HG03442 (cell line): ENCODE measurements at regions not wholly inside any gene's neighbourhood (a gene's known extent, or its start where the extent isn't known, plus 50 kb on each side); places are given as distances from the start of the nearest gene placed in this dataset.
"Not testable (repeated sequence)": the region's sequence is repeated elsewhere in the genome, so short reads cannot be mapped to it uniquely, and the experiment has no call there.

Source experiments
- ATAC-seq: cut with Tn5 transposase; IDR thresholded peaks from one replicate; pipeline ENCODE4 v1.9.1; 2021; ENCODE audit warnings: mild to moderate bottlenecking, moderate library complexity; ENCODE audit not compliant: unreplicated experiment

- no peak for ATAC-seq
Measured at GRCh38 chr2:34174506-34174905, 575.4 kb upstream of the FAM98A start.

GRCh38 chr2:34162231-34162630 is 563.1 kb upstream of the FAM98A start:
- ATAC-seq, result no peak

DNA sequence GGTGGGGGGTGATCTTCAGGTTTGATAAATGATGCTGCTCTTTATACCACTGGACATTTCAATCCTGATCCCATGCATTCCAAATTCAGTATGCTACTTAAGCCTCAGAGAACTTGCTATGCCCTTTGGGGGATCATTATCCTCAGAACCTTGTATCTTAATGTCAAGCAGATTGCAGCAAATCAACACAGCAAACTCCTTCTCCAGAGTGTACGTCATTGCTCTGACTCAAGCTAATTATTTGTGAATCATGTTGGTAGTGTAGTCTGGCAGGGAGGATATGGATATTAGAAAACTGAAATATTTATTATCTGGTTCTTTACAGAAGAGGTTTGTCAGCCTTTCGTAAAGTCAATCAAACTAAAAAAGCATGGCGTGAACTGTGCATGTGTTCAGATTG is 562.5 kb upstream of the FAM98A start:
- ATAC-seq, result no peak

DNA sequence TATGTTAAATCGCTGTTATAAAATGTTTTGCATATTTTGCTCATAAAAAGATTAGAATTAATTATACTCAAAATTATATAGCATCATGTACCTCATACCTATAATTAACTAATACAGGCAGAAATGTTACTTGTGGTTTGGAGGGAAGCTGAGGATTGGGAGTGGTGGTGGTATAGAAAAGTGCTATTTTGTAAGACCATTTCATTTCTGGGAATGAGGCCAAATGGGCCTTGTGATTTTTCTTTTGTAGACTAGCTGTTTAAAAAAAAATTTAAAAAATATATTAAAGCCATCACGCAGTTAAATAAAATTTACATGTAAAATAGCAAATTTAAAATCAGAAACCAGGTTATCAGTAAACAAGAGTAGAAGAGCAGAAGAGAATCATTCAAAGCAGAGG is 560.8 kb upstream of the FAM98A start:
- ATAC-seq, result no peak

- no peak for ATAC-seq
Measured at GRCh38 chr2:34153484-34153883, 554.4 kb upstream of the FAM98A start.

- ATAC-seq, result no peak
Measured at GRCh38 chr2:34147780-34148179, 548.7 kb upstream of the FAM98A start.

GRCh38 chr2:34143149-34143548 is 544.0 kb upstream of the FAM98A start:
- ATAC-seq, result no peak

DNA sequence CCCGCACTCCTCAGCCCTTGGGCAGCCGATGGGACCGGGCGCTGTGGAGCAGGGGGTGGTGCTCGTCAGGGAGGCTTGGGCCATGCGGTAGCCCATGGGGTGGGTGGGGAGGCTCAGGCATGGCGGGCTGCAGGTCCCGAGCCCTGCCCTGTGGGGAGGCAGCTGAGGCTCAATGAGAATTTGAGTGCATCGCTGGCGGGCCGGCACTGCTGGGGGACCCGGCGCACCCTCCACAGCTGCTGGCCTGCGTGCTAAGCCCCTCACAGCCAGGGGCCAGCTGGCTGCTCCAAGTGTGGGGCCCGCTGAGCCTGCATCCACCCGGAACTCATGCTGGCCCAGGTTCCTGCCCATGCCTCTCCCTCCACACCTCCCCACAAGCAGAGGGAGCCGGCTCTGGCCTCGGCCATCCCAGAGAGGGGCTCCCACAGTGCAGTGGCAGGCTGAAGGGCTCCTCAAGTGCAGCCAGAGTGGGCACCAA is 543.5 kb upstream of the FAM98A start:
- ATAC-seq, result not testable (repeated sequence)

DNA sequence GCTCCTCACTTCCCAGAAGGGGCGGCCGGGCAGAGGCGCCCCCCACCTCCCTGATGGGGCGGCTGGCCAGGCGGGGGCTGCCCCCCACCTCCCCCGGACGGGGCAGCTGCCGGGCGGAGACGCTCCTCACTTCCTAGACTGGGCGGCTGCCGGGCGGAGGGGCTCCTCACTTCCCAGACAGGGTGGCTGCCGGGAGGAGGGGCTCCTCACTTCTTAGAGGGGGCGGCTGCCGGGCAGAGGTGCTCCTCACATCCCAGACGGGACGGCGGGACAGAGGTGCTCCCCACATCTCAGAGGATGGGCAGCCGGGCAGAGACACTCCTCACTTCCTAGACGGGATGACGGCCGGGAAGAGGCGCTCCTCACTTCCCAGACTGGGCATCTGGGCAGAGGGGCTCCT is 534.0 kb upstream of the FAM98A start:
- not testable (repeated sequence) for ATAC-seq

DNA sequence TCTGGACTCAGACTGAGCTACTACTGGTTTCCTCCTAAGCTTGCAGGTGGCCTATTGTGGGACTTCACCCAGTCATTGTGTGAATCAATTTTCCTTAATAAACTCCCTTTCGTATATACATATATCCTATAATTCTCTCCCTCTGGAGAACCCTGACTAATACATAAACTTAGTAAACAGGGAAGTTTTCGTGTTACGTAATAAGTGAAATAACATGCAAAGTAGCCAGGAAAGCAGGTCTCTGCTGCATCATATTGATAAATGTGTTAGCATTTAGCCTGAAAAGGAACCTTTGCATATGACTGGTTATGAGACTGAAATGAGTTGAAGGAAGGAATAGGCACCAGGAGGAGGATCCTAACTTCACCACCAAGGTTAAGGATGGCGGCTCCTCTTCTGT is 527.2 kb upstream of the FAM98A start:
- no peak for ATAC-seq

GRCh38 chr2:34123996-34124785 is 525.1 kb upstream of the FAM98A start:
- ATAC-seq, result no peak

GRCh38 chr2:34121076-34121475 is 522.0 kb upstream of the FAM98A start:
- no peak for ATAC-seq

- no peak for ATAC-seq
Measured at GRCh38 chr2:34115076-34115475, 516.0 kb upstream of the FAM98A start.

DNA sequence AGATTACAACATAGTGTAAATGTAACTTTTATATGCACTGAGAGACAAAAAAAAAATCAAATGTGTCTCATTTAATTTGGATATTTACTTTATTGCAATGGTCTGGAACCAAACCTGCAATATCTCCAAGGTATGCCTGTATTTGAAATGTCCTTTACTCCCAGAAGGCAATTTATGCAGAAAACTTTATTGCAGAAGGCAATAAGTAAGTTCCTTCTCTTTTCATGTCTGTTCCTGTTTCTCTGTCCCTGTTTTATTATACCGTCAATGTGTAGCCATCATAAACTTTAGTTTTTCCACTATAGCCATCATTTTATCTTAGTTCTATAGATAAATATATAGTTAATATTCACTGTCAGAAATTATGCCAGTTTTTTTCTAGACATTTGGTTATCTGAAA is 513.1 kb upstream of the FAM98A start:
- ATAC-seq, result no peak

DNA sequence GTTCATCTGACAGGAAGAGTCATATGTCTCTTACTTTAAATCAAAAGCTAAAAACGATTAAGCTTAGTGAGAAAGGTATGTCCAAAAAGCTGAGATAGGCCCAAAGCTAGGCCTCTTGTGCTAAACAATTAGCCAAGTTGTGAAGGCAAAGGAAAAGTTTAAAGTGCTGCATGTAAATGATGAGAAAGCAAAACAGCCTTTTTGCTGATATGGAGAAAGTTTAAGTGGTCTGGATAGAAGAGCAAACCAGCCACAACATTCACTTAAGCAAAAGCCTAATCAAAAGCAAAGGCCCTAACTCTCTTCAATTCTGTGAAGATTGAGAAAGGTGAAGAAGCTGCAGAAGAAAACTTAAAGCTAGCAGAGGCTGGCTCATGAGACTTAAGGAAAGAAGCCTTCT is 511.3 kb upstream of the FAM98A start:
- no peak for ATAC-seq

GRCh38 chr2:34107811-34108210 is 508.7 kb upstream of the FAM98A start:
- ATAC-seq, result no peak

GRCh38 chr2:34105006-34105767 is 506.1 kb upstream of the FAM98A start:
- ATAC-seq, result no peak

DNA sequence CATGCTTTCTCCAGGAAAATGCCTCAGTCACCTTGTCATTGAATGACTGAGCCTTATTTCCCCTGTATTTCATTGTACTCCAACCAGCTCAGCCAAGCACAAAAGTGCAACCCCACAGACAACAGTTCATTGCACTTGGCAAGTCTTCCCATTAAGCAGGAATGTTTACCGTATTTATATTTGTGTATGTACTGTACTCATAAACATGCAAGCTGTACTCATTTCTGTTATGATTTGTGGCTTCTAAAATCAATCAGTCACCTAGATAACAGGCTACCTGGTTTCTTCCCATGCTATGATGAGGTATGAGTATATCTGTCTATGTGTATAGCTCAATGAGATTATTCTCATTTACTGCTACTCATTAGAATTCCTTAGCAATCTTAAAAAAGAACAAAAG is 505.5 kb upstream of the FAM98A start:
- ATAC-seq, result no peak

DNA sequence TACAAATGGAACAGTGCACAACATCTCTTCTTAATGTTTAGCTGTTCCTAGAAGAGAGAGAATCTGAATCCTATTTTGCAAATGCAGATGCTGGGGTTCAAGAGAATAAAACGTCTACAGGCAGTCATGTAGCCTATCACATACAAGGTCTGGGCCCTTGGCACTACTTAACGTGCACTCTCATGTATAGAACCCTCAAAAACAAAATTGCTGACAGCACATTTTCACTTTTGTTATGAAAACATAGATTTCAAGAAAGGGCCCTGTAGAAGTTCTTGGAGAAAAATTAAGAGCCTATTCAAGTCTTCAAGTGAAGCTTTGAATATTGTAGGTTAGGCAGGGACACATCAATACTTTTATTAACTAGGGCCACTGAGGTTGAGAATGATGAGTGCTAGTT is 504.3 kb upstream of the FAM98A start:
- no peak for ATAC-seq

DNA sequence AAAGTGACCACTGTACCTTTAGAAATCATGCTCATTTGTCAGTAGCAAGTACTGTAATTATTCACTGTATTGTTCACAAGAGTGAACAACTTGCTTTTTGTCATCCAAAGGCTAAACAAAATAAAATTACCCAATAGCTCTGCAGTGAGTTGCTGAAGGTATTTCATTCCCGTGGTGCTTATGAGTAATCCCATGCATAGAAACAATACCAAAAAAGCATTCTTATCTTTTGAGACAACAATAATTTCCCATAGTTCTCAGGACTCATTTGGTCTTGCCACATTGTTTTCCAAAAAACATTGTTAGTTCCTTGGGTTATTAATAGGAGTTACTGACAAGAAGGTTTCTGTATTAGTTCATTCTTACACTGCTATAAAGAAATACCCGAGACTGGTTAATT is 503.2 kb upstream of the FAM98A start:
- ATAC-seq, result no peak

GRCh38 chr2:34099377-34099776 is 500.3 kb upstream of the FAM98A start:
- no peak for ATAC-seq

DNA sequence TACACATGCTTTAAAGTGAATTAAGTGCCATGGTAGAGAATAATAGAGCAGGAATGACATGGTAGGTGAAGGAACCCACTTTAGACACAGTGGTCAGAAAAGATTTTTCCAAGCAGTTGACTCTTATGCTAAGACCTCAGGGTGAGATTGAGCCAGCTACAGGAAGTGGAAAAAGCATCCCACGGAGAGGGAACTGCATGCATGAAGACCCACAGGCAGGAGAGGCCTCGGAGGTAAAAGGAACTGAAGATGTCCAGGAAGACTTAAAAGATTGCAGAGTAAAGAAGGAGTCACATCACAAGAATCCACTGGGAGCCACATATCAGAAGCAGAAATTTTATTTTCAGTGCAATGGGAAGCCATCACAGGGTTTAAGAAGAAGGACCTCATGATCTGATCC is 499.2 kb upstream of the FAM98A start:
- no peak for ATAC-seq
